Osteocyte (in vitro differentiated cells): ENCODE measurements at regions not wholly inside any gene's neighbourhood (a gene's known extent, or its start where the extent isn't known, plus 50 kb on each side); places are given as distances from the start of the nearest gene placed in this dataset.
"Not testable (repeated sequence)": the region's sequence is repeated elsewhere in the genome, so short reads cannot be mapped to it uniquely, and the experiment has no call there.

Experiments
- DNase-seq: peaks from one replicate; pipeline ENCODE4 v3.0.0; 2021; ENCODE audit warnings: mixed read lengths; ENCODE audit not compliant: unreplicated experiment; ENCODE audit errors: extremely low spot score
- H3K27ac Mint-ChIP-seq: one replicate; pipeline ENCODE4 v1.8.0; 2021; ENCODE audit warnings: mild to moderate bottlenecking, mixed read lengths; ENCODE audit not compliant: unreplicated experiment
- H3K27me3 Mint-ChIP-seq: one replicate; pipeline ENCODE4 v1.8.0; 2021; ENCODE audit warnings: mixed read lengths; ENCODE audit not compliant: unreplicated experiment
- H3K36me3 Mint-ChIP-seq: one replicate; pipeline ENCODE4 v1.8.0; 2021; ENCODE audit warnings: mixed read lengths; ENCODE audit not compliant: unreplicated experiment
- H3K4me1 Mint-ChIP-seq: one replicate; pipeline ENCODE4 v1.8.0; 2021; ENCODE audit warnings: mixed read lengths; ENCODE audit not compliant: unreplicated experiment
- H3K4me3 Mint-ChIP-seq: one replicate; pipeline ENCODE4 v1.8.0; 2021; ENCODE audit warnings: mild to moderate bottlenecking, moderate library complexity, mixed read lengths; ENCODE audit not compliant: unreplicated experiment
- H3K9me3 Mint-ChIP-seq: one replicate; pipeline ENCODE4 v1.8.0; 2021; ENCODE audit warnings: mixed read lengths; ENCODE audit not compliant: unreplicated experiment
- TF ChIP-seq, protein P1 (sequence below): fragments of 200-600 bp; sonication (generic); IDR thresholded peaks from 2 replicates; pipeline ENCODE4 v1.5.0; 2021; ENCODE audit warnings: antibody characterized with exemption, mild to moderate bottlenecking, moderate library complexity

DNA sequence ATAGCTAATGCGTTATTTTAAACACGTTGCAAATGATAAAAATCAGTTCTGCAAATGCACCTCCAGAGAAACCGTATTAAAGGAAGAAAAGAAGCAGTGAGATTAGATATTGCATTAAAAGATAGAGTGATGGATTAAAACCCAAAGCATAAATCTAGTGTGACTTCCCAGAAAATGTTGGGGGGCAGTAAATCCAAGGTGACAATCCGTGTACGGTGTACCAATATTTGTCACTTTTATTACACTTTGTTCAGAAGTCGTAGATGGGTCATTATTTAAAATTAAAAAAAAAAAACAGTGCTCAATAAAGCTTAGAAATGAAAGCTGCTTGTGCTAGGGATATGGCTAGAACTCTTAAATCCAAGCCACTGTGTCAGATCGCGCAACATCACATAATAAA is 106.4 kb downstream of the TMEM130 start:
- no peaks in the 10 kb centered on the region for H3K36me3 Mint-ChIP-seq
- TF ChIP-seq, protein P1, sequence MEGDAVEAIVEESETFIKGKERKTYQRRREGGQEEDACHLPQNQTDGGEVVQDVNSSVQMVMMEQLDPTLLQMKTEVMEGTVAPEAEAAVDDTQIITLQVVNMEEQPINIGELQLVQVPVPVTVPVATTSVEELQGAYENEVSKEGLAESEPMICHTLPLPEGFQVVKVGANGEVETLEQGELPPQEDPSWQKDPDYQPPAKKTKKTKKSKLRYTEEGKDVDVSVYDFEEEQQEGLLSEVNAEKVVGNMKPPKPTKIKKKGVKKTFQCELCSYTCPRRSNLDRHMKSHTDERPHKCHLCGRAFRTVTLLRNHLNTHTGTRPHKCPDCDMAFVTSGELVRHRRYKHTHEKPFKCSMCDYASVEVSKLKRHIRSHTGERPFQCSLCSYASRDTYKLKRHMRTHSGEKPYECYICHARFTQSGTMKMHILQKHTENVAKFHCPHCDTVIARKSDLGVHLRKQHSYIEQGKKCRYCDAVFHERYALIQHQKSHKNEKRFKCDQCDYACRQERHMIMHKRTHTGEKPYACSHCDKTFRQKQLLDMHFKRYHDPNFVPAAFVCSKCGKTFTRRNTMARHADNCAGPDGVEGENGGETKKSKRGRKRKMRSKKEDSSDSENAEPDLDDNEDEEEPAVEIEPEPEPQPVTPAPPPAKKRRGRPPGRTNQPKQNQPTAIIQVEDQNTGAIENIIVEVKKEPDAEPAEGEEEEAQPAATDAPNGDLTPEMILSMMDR: no peak
- no peak overlapping the region for H3K4me3 Mint-ChIP-seq
- H3K27ac Mint-ChIP-seq: no peak overlapping the region
- no peak for DNase-seq
- H3K9me3 Mint-ChIP-seq: peaks cover 12% of the 10 kb centered on the region
- no peaks in the 10 kb centered on the region for H3K27me3 Mint-ChIP-seq
- no peaks in the 10 kb centered on the region for H3K4me1 Mint-ChIP-seq

DNA sequence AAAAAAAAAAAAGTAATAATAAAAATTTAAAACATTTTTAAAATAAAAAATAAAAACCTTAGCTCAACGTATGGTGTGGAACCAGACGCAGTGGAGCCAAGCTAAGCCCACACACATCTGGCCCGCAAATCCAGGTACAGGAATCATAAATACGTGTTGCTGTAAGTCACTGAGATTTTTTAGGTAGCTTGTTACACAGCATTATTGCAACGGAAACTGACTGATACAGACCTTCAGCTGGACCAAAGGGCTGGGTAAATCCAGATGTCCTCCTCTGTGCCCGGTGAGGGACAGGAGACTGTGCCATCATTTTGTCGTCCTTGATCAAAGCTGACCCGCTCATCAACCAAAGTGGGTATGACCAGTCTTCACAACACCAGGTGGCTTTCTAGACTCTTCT is 104.9 kb downstream of the TMEM130 start:
- H3K36me3 Mint-ChIP-seq: no peaks in the 10 kb centered on the region
- H3K4me3 Mint-ChIP-seq: no peak overlapping the region
- no peak for DNase-seq
- H3K27me3 Mint-ChIP-seq: no peaks in the 10 kb centered on the region
- H3K9me3 Mint-ChIP-seq: no peaks in the 10 kb centered on the region
- TF ChIP-seq, protein P1: no peak
- no peaks in the 10 kb centered on the region for H3K4me1 Mint-ChIP-seq
- no peak overlapping the region for H3K27ac Mint-ChIP-seq

DNA sequence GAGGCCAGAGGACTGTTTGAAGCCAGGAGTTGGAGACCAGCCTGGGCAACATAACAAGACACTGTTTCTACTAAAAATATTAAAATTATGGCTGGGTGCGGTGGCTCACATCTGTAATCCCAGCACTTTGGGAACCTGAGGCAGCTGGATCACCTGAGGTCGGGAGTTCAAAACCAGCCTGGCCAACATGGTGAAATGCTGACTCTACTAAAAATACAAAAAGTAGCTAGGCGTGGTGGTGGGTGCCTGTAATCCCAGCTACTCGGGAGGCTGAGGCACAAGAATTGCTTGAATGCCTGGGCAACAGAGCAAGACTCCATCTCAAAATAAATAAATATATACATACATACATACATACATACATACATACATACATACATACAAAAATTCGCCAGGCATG is 99.7 kb downstream of the TMEM130 start:
- not testable (repeated sequence) for H3K9me3 Mint-ChIP-seq, H3K27ac Mint-ChIP-seq, H3K4me3 Mint-ChIP-seq, DNase-seq, H3K4me1 Mint-ChIP-seq, H3K36me3 Mint-ChIP-seq
- peaks cover 12% of the 10 kb centered on the region for H3K27me3 Mint-ChIP-seq

DNA sequence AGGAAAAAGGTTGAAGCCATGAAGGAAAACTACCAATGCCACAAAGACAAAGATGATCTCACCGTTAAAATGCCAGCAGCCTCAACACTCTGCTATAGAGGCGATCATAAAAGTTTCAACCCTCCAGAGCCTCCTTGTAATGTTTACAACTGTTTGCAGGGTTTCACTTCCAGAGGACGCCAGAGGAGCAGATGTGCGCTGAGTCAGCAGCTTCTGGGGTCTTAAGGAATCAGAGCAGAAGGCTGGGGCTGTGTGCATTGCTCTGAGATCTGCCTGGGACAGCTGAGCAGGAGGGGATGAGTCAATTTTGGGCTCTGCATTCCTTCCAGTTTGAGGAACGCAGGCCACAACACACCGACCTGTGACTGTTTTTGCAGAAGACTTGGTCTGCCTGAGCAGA is 98.3 kb downstream of the TMEM130 start:
- Mint-ChIP-seq H3K4me1 (no peaks in the 10 kb centered on the region), H3K27me3 (peaks cover 12% of the 10 kb centered on the region), H3K9me3 (no peaks in the 10 kb centered on the region), H3K27ac (no peak overlapping the region), H3K4me3 (no peak overlapping the region), H3K36me3 (no peaks in the 10 kb centered on the region)
- DNase-seq: no peak
- TF ChIP-seq, protein P1: no peak

DNA sequence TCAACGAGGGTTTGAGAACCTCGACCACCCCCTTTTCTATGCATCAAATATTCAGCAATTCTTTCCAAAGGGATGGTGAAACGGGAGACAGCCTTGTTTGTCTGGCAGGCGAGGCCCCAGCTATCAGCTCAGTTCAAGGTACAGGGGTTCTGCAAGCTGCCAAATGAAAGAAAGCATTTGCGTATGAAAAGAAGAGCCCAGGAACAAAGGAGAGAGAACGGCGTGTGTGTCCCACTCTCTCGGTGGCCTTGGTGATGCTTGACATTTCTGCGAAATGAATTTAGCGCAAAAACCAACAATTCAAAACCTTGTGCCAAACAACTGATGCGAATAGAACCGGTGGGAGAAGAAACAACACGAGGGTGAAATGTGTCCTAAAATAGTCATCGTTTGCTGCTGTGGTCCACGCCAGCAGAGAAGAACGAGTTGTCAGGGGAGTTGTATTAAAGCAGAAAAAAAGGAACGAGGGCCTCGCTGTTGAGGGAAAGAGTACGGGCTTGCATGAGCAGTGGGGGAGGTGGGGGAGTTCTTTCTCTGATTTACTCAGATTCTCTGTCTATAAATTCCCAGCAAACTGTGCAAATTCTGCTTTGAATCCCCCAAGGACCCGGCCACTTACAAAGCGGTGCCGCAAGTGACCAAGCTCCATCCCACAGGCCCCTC is 97.7 kb downstream of the TMEM130 start:
- DNase-seq: no peak
- H3K27me3 Mint-ChIP-seq: peaks cover 12% of the 10 kb centered on the region
- H3K4me1 Mint-ChIP-seq: no peaks in the 10 kb centered on the region
- no peak overlapping the region for H3K27ac Mint-ChIP-seq
- TF ChIP-seq, protein P1: no peak
- H3K36me3 Mint-ChIP-seq: no peaks in the 10 kb centered on the region
- no peaks in the 10 kb centered on the region for H3K9me3 Mint-ChIP-seq
- no peak overlapping the region for H3K4me3 Mint-ChIP-seq

DNA sequence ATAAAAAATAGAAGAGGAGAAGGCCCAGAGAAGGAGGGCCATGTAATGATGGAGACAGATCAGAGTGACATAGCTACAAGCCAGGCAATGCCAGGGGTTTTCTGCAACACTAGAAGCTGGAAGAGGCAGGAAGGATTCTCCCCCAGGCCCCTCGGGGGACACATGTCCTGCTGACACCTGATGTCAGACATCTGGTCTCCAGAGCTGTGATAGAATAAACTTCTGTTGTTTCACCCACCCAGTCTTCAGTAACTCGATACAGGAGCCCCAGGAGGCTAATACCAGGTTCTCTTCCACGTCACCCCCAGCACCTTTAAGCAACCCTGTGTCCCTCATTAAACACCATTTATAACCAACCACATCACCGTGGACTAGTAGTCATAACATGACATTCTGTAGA is 94.9 kb downstream of the TMEM130 start:
- H3K9me3 Mint-ChIP-seq: no peaks in the 10 kb centered on the region
- TF ChIP-seq, protein P1: no peak
- no peak overlapping the region for H3K27ac Mint-ChIP-seq

More for the DNA sequence above, 94.9 kb downstream of the TMEM130 start:
- H3K36me3 Mint-ChIP-seq: no peaks in the 10 kb centered on the region
- no peak for DNase-seq
- H3K4me3 Mint-ChIP-seq: no peak overlapping the region
- H3K4me1 Mint-ChIP-seq: no peaks in the 10 kb centered on the region
- H3K27me3 Mint-ChIP-seq: peaks cover 12% of the 10 kb centered on the region
